PC-3 (cell line): ENCODE measurements at regions not wholly inside any gene's neighbourhood (a gene's known extent, or its start where the extent isn't known, plus 50 kb on each side); places are given as distances from the start of the nearest gene placed in this dataset.

ENCODE experiments used
- ATAC-seq: fragments of 200-7000 bp; cut with Tn5 transposase; 2 replicates; pipeline ENCODE4 v1.9.1; 2020; ENCODE audit warnings: mild to moderate bottlenecking, moderate library complexity
- BruUV-seq: library from RNA; stranded (reverse); fragments of 400-500 nt; replicated peaks from 2 replicates; lab custom pipeline; 2021; lab: Mats Ljungman, UMichigan
- CTCF ChIA-PET: fragments of 300-600 bp; sonication (Branson Sonifier 250); formaldehyde crosslinking; loops from one replicate; lab custom pipeline; 2022; ENCODE audit warnings: antibody characterized with exemption; lab: Charles Lee
- POLR2A ChIA-PET: fragments of 300-600 bp; sonication (Branson Sonifier 250); formaldehyde crosslinking; loops from one replicate; lab custom pipeline; 2022; ENCODE audit warnings: antibody characterized with exemption; ENCODE audit not compliant: unreplicated experiment; lab: Charles Lee
- DNase-seq: peaks from one replicate; pipeline ENCODE4 v3.0.0-alpha.2; 2015
- H2AFZ ChIP-seq: fragments of 300-600 bp; sonication (generic); 2 replicates; pipeline ENCODE4 v1.6.0; 2016; ENCODE audit warnings: antibody characterized with exemption, low read length
- H3F3A ChIP-seq: fragments of 300-600 bp; sonication (generic); one replicate; pipeline ENCODE4 v1.6.0; 2017; ENCODE audit warnings: antibody characterized with exemption, low read length, control low read depth, mild to moderate bottlenecking; ENCODE audit not compliant: unreplicated experiment
- H3K27ac ChIP-seq: fragments of 300-600 bp; sonication (generic); 2 replicates; pipeline ENCODE4 v1.5.1; 2016; ENCODE audit warnings: mild to moderate bottlenecking, low read length
- H3K27me3 ChIP-seq: fragments of 300-600 bp; sonication (generic); 2 replicates; pipeline ENCODE4 v1.6.1; 2016; ENCODE audit warnings: low read length, mixed read lengths
- H3K36me3 ChIP-seq: fragments of 300-600 bp; sonication (generic); 2 replicates; pipeline ENCODE4 v1.6.1; 2016; ENCODE audit warnings: low read depth, mixed run types, low read length, mixed read lengths
- H3K4me1 ChIP-seq: fragments of 300-600 bp; sonication (generic); 2 replicates; pipeline ENCODE4 v1.5.1; 2016; ENCODE audit warnings: low read length; ENCODE audit not compliant: insufficient read depth
- H3K4me2 ChIP-seq: fragments of 300-600 bp; sonication (generic); 2 replicates; pipeline ENCODE4 v1.6.0; 2016; ENCODE audit warnings: low read length
- H3K4me3 ChIP-seq: fragments of 300-600 bp; sonication (generic); 2 replicates; pipeline ENCODE4 v1.5.1; 2016; ENCODE audit warnings: mild to moderate bottlenecking, low read length, mixed read lengths
- H3K79me2 ChIP-seq: fragments of 300-600 bp; sonication (generic); 2 replicates; pipeline ENCODE4 v1.6.1; 2017; ENCODE audit warnings: low read length, mixed read lengths
- H3K9ac ChIP-seq: fragments of 300-600 bp; sonication (generic); 2 replicates; pipeline ENCODE4 v1.6.0; 2016; ENCODE audit warnings: mild to moderate bottlenecking, low read length
- H3K9me2 ChIP-seq: fragments of 300-600 bp; sonication (generic); replicated peaks from 2 replicates; pipeline ENCODE4 v1.6.1; 2016; ENCODE audit warnings: mixed run types, low read length, mixed read lengths
- H3K9me3 ChIP-seq: fragments of 300-600 bp; sonication (generic); 2 replicates; pipeline ENCODE4 v1.6.1; 2016; ENCODE audit warnings: low read length, mixed read lengths
- H4K20me1 ChIP-seq: fragments of 300-600 bp; sonication (generic); 2 replicates; pipeline ENCODE4 v1.6.1; 2016; ENCODE audit warnings: low read length, mixed read lengths
- CTCF ChIP-seq: fragments of 300-600 bp; sonication (generic); conservative IDR thresholded peaks from 2 replicates; pipeline ENCODE4 v1.5.1; 2017; ENCODE audit warnings: antibody characterized with exemption, low read depth, mild to moderate bottlenecking, low read length
- EZH2 ChIP-seq: fragments of 300-600 bp; sonication (generic); IDR thresholded peaks from one replicate; pipeline ENCODE4 v1.6.1; 2017; ENCODE audit warnings: antibody characterized with exemption, mild to moderate bottlenecking, low read length; ENCODE audit not compliant: unreplicated experiment
- EZH2phosphoT487 ChIP-seq: fragments of 300-600 bp; sonication (generic); IDR thresholded peaks from 2 replicates; pipeline ENCODE4 v1.6.1; 2018; ENCODE audit warnings: mild to moderate bottlenecking, antibody characterized with exemption, low read length, borderline replicate concordance
- intact Hi-C: fragments of 100-400 bp; cut with micrococcal nuclease; formaldehyde crosslinking; loops from 2 replicates; pipeline ENCODE4 v1.9.0; 2023

GRCh38 chr2:8406271-8406670 is 275.6 kb upstream of the ID2 start:
- no peaks in the 10 kb centered on the region for H3K9me2 ChIP-seq
- no peaks in the 10 kb centered on the region for H3K79me2 ChIP-seq
- BruUV-seq: no TSS peak
- POLR2A ChIA-PET: no interaction called here
- no peak for TF ChIP-seq CTCF
- no peak for TF ChIP-seq EZH2phosphoT487
- no peak for TF ChIP-seq EZH2
- H3K4me3 ChIP-seq: no peak overlapping the region
- intact Hi-C loops: no loop called here
- H3K9me3 ChIP-seq: no peaks in the 10 kb centered on the region
- ATAC-seq: no peak
- CTCF ChIA-PET: interaction anchor here (0.7 kb wide), 1 partner anchor 71 kb away, joined by 5 read pairs; no protein-coding TSS in a partner anchor
- no peak overlapping the region for H3K27ac ChIP-seq
- no peak overlapping the region for H3K9ac ChIP-seq
- no peaks in the 10 kb centered on the region for H4K20me1 ChIP-seq
- peaks cover 12% of the 10 kb centered on the region for H3K4me1 ChIP-seq
- no peak overlapping the region for H3K4me2 ChIP-seq
- H2AFZ ChIP-seq: no peak overlapping the region
- H3K36me3 ChIP-seq: no peaks in the 10 kb centered on the region
- no peaks in the 10 kb centered on the region for H3F3A ChIP-seq
- no peaks in the 10 kb centered on the region for H3K27me3 ChIP-seq
- DNase-seq: no peak

- no peaks in the 10 kb centered on the region for H3K9me3 ChIP-seq
- H3K27me3 ChIP-seq: no peaks in the 10 kb centered on the region
- POLR2A ChIA-PET: interaction anchor here (0.7 kb wide), 1 partner anchor 9 kb away, joined by 5 read pairs; no protein-coding TSS in a partner anchor
- no peaks in the 10 kb centered on the region for H3F3A ChIP-seq
- no peaks in the 10 kb centered on the region for H3K79me2 ChIP-seq
- H3K27ac ChIP-seq: no peak overlapping the region
- no peaks in the 10 kb centered on the region for H3K36me3 ChIP-seq
- H3K9ac ChIP-seq: no peak overlapping the region
- intact Hi-C loops: no loop called here
- H3K4me2 ChIP-seq: no peak overlapping the region
- H2AFZ ChIP-seq: no peak overlapping the region
- ATAC-seq: no peak
- no peaks in the 10 kb centered on the region for H4K20me1 ChIP-seq
- no peak for DNase-seq
- no peak overlapping the region for H3K4me3 ChIP-seq
- CTCF ChIA-PET: no interaction called here
- TF ChIP-seq EZH2: no peak
- no peak for TF ChIP-seq CTCF
- TF ChIP-seq EZH2phosphoT487: no peak
- H3K9me2 ChIP-seq: no peaks in the 10 kb centered on the region
- no TSS peak for BruUV-seq
- H3K4me1 ChIP-seq: peaks cover 12% of the 10 kb centered on the region
These were observed 274.5 kb upstream of the ID2 start for GRCh38 chr2:8407332-8407731.

- H3K36me3 ChIP-seq: no peaks in the 10 kb centered on the region
- CTCF ChIA-PET: no interaction called here
- POLR2A ChIA-PET: no interaction called here
- no peaks in the 10 kb centered on the region for H3K27me3 ChIP-seq
- H3K9me3 ChIP-seq: no peaks in the 10 kb centered on the region
- no peak for TF ChIP-seq CTCF
- no peak for TF ChIP-seq EZH2phosphoT487
- no peak for TF ChIP-seq EZH2
- H3K27ac ChIP-seq: no peak overlapping the region
- no peak overlapping the region for H3K4me2 ChIP-seq
- no peak overlapping the region for H3K9ac ChIP-seq
- no peaks in the 10 kb centered on the region for H3F3A ChIP-seq
- H3K9me2 ChIP-seq: no peaks in the 10 kb centered on the region
- ATAC-seq: no peak
- H3K79me2 ChIP-seq: no peaks in the 10 kb centered on the region
- peaks cover 12% of the 10 kb centered on the region for H3K4me1 ChIP-seq
- no peaks in the 10 kb centered on the region for H4K20me1 ChIP-seq
- no peak for DNase-seq
- no peak overlapping the region for H2AFZ ChIP-seq
- no peak overlapping the region for H3K4me3 ChIP-seq
- no TSS peak for BruUV-seq
- intact Hi-C loops: no loop called here
These were observed 273.0 kb upstream of the ID2 start for GRCh38 chr2:8408560-8409460.
